Fibroblast of pulmonary artery (primary cell): ENCODE measurements at regions not wholly inside any gene's neighbourhood (a gene's known extent, or its start where the extent isn't known, plus 50 kb on each side); places are given as distances from the start of the nearest gene placed in this dataset.

Experiments
- DNase-seq: peaks from one replicate; pipeline ENCODE4 v3.0.0-alpha.2; 2010; ENCODE audit warnings: low read depth
- H3K4me3 ChIP-seq: replicated peaks from 2 replicates; pipeline ENCODE4 v1.5.1; 2011; ENCODE audit warnings: low read depth, mild to moderate bottlenecking, control low read depth, low read length, moderate library complexity
- CTCF ChIP-seq: IDR thresholded peaks from 2 replicates; pipeline ENCODE4 v1.5.1; 2011; ENCODE audit warnings: mild to moderate bottlenecking, control low read depth, low read length, inconsistent platforms; ENCODE audit errors: missing control alignments

DNA sequence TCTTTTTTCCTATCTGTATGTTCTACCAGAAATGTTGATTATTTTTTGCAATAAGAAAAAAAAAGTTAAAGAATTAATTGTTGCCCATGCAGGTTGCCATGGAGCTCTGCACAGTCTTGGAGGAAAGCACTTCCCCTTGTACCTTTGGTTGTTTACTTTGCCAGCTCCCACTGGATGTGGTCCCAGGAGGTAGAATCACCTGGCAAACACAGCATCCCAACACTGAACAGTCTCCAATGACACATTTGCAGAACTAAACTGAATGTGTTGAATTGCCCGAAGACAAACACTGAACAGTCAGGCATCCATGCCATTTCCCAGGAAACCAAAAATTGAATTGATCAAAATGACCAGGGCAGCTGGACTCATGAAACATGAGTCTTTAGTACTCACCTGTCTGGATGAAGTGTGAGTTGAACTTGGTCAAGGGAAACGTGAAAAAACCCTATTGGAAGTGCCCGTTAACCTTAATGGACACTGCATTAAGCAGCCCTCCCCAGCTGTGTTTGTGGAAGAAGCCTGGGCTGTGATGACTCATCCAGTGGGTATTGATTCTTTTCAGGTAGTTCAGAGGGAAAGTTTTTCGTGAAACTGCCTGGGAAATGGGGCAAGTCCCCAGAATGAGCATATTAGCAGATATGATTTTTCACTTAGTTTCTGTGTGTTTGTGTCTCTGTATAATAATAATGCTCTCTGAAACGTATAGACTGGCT is 284.7 kb upstream of the STT3B start:
- DNase-seq, result no peak
- no peak for TF ChIP-seq CTCF
- no peak overlapping the region for H3K4me3 ChIP-seq

- DNase-seq, result no peak
- TF ChIP-seq CTCF, result no peak
- no peak overlapping the region for H3K4me3 ChIP-seq
Measured at GRCh38 chr3:31248563-31248992, 284.1 kb upstream of the STT3B start.

GRCh38 chr3:31249545-31249944 is 283.2 kb upstream of the STT3B start:
- no peak overlapping the region for H3K4me3 ChIP-seq
- TF ChIP-seq CTCF, result no peak
- DNase-seq, result no peak

GRCh38 chr3:31250116-31250777 is 282.5 kb upstream of the STT3B start:
- peak; percentile 46 for DNase-seq
- H3K4me3 ChIP-seq, result no peak overlapping the region
- TF ChIP-seq CTCF, result no peak

GRCh38 chr3:31251083-31251482 is 281.6 kb upstream of the STT3B start:
- TF ChIP-seq CTCF, result no peak
- DNase-seq, result no peak
- H3K4me3 ChIP-seq, result no peak overlapping the region

GRCh38 chr3:31252216-31253185 is 280.2 kb upstream of the STT3B start:
- no peak for DNase-seq
- TF ChIP-seq CTCF, result no peak
- H3K4me3 ChIP-seq, result no peak overlapping the region
